HEK293 (cell line): ENCODE measurements at regions not wholly inside any gene's neighbourhood (a gene's known extent, or its start where the extent isn't known, plus 50 kb on each side); places are given as distances from the start of the nearest gene placed in this dataset.

Experiments used
- CTCF ChIA-PET: fragments of 350-600 bp; formaldehyde crosslinking; extraction: SDS; loops from one replicate; lab custom pipeline; 2021; ENCODE audit warnings: antibody characterized with exemption; lab: Yijun Ruan, JAX
- POLR2A ChIA-PET: fragments of 300-600 bp; formaldehyde crosslinking; extraction: SDS; loops from one replicate; lab custom pipeline; 2020; ENCODE audit warnings: antibody characterized with exemption, inconsistent platforms; lab: Yijun Ruan, JAX
- H3K27ac ChIP-seq: fragments of 200-500 bp; sonication (Bioruptor generic); 2 replicates; pipeline ENCODE4 v1.5.1; 2014; ENCODE audit warnings: low read depth, low read length, control low read depth, inconsistent platforms; ENCODE audit errors: extremely low read depth
- H3K36me3 ChIP-seq, 2 experiments: fragments of 200-500 bp in 1 of 2; sonication (Bioruptor generic) in 1 of 2; 1 replicate in 1 of 2; 2 replicates in 1 of 2; pipeline ENCODE4 v1.5.1; 2014 to 2017; ENCODE audit warnings: inconsistent platforms in 2 of 2, low read length in 2 of 2; ENCODE audit not compliant: control insufficient read depth in 2 of 2, insufficient read depth in 1 of 2
- H3K4me1 ChIP-seq: fragments of 200-500 bp; sonication (Bioruptor generic); 2 replicates; pipeline ENCODE4 v1.5.1; 2014; ENCODE audit warnings: mild to moderate bottlenecking, low read length, inconsistent platforms; ENCODE audit not compliant: control insufficient read depth, insufficient read depth
- H3K4me3 ChIP-seq: 2 replicates; pipeline ENCODE4 v1.5.1; 2011; ENCODE audit warnings: low read depth, mild to moderate bottlenecking, control low read depth, low read length, moderate library complexity
- H3K9me3 ChIP-seq: fragments of 200-500 bp; sonication (Bioruptor generic); 2 replicates; pipeline ENCODE4 v1.5.1; 2014; ENCODE audit warnings: low read depth, low read length, inconsistent platforms; ENCODE audit not compliant: control insufficient read depth, insufficient read depth
- KLF10 ChIP-seq: fragments of 450-650 bp; IDR thresholded peaks from 2 replicates; pipeline ENCODE4 v1.5.1; 2018; ENCODE audit warnings: missing biosample characterization, mild to moderate bottlenecking, missing genetic modification characterization
- SP7 ChIP-seq: fragments of 450-650 bp; formaldehyde crosslinking; IDR thresholded peaks from 2 replicates; pipeline ENCODE4 v1.5.1; 2016; ENCODE audit warnings: missing biosample characterization, missing genetic modification characterization
- YY2 ChIP-seq: fragments of 450-650 bp; formaldehyde crosslinking; IDR thresholded peaks from 2 replicates; pipeline ENCODE4 v1.5.1; 2016; ENCODE audit warnings: missing biosample characterization, missing genetic modification characterization
- ZBTB7A ChIP-seq: fragments of 450-650 bp; formaldehyde crosslinking; IDR thresholded peaks from 2 replicates; pipeline ENCODE4 v1.5.1; 2016; ENCODE audit warnings: low read depth, missing biosample characterization, missing genetic modification characterization
- ZNF140 ChIP-seq: fragments of 450-650 bp; formaldehyde crosslinking; IDR thresholded peaks from 2 replicates; pipeline ENCODE4 v1.5.1; 2016; ENCODE audit warnings: missing biosample characterization, missing genetic modification characterization
- ZNF19 ChIP-seq: fragments of 450-650 bp; formaldehyde crosslinking; IDR thresholded peaks from 2 replicates; pipeline ENCODE4; 2016; ENCODE audit warnings: missing biosample characterization, missing genetic modification characterization, low read depth
- ZNF202 ChIP-seq: fragments of 450-650 bp; formaldehyde crosslinking; IDR thresholded peaks from 2 replicates; pipeline ENCODE4 v1.5.1; 2016; ENCODE audit warnings: missing biosample characterization, missing genetic modification characterization, borderline replicate concordance
- ZNF302 ChIP-seq: fragments of 450-650 bp; formaldehyde crosslinking; IDR thresholded peaks from 2 replicates; pipeline ENCODE4 v1.5.1; 2016; ENCODE audit warnings: missing biosample characterization, missing genetic modification characterization, low read depth
- ZNF561 ChIP-seq: fragments of 450-650 bp; IDR thresholded peaks from 2 replicates; pipeline ENCODE4 v1.5.1; 2018; ENCODE audit warnings: missing biosample characterization, missing genetic modification characterization, borderline replicate concordance
- ZNF585B ChIP-seq: fragments of 450-650 bp; formaldehyde crosslinking; IDR thresholded peaks from 2 replicates; pipeline ENCODE4 v1.5.1; 2016; ENCODE audit warnings: missing biosample characterization, missing genetic modification characterization
- ZNF626 ChIP-seq: fragments of 450-650 bp; sonication (Bioruptor Pico); formaldehyde crosslinking; IDR thresholded peaks from 2 replicates; pipeline ENCODE4 v1.5.1; 2018; ENCODE audit warnings: missing biosample characterization, missing genetic modification characterization, inconsistent platforms
- ZNF658 ChIP-seq: fragments of 450-650 bp; formaldehyde crosslinking; IDR thresholded peaks from 2 replicates; pipeline ENCODE4; 2016; ENCODE audit warnings: missing biosample characterization, missing genetic modification characterization
- ZNF670 ChIP-seq: fragments of 450-650 bp; formaldehyde crosslinking; IDR thresholded peaks from 2 replicates; pipeline ENCODE4 v1.5.1; 2016; ENCODE audit warnings: missing biosample characterization, missing genetic modification characterization, low read depth
- ZNF776 ChIP-seq: fragments of 450-650 bp; formaldehyde crosslinking; IDR thresholded peaks from 2 replicates; pipeline ENCODE4 v1.5.0; 2017; ENCODE audit warnings: missing biosample characterization, missing genetic modification characterization, borderline replicate concordance
- ZNF785 ChIP-seq: fragments of 450-650 bp; formaldehyde crosslinking; IDR thresholded peaks from 2 replicates; pipeline ENCODE4 v1.5.1; 2016; ENCODE audit warnings: missing biosample characterization, missing genetic modification characterization
- ZNF843 ChIP-seq: fragments of 450-650 bp; formaldehyde crosslinking; IDR thresholded peaks from 2 replicates; pipeline ENCODE4 v1.5.1; 2016; ENCODE audit warnings: missing biosample characterization, missing genetic modification characterization
- TF ChIP-seq, protein P1 (sequence below): fragments of 450-650 bp; formaldehyde crosslinking; IDR thresholded peaks from 2 replicates; pipeline ENCODE4 v1.5.1; 2016; ENCODE audit warnings: missing biosample characterization, missing genetic modification characterization
- TF ChIP-seq, protein P2 (sequence below): fragments of 450-650 bp; formaldehyde crosslinking; conservative IDR thresholded peaks from 2 replicates; pipeline ENCODE4 v1.5.1; 2016; ENCODE audit warnings: low read depth, missing biosample characterization, missing genetic modification characterization
- TF ChIP-seq, protein P3 (sequence below): fragments of 450-650 bp; formaldehyde crosslinking; IDR thresholded peaks from 2 replicates; pipeline ENCODE4 v1.5.1; 2016; ENCODE audit warnings: missing biosample characterization, missing genetic modification characterization
- TF ChIP-seq, protein P4 (sequence below): fragments of 450-650 bp; IDR thresholded peaks from 2 replicates; pipeline ENCODE4 v1.5.1; 2018; ENCODE audit warnings: missing biosample characterization, missing genetic modification characterization
- TF ChIP-seq, protein P5 (sequence below): fragments of 450-650 bp; formaldehyde crosslinking; IDR thresholded peaks from 2 replicates; pipeline ENCODE4 v1.5.1; 2016; ENCODE audit warnings: missing biosample characterization, missing genetic modification characterization
- TF ChIP-seq, protein P6 (sequence below): fragments of 450-650 bp; formaldehyde crosslinking; IDR thresholded peaks from 2 replicates; pipeline ENCODE4 v1.5.1; 2016; ENCODE audit warnings: missing biosample characterization, missing genetic modification characterization

DNA sequence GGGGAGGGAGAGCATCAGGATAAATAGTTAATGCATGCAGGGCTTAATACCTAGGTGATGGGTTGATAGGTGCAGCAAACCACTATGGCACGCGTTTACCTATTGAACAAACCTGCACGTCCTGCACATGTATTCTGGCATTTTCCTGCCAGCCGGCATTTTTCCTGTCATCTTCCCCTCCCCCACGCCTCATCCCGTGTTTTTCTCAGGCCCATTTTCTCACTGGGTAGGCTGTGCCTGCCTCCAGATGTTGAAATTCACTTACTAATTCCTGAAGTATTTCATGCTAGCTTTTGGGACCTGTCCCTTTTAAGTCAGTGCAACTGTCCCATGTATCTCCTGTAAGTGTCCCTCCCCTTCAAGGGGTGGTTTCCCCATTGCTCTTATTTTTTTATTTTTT is 220.3 kb upstream of the NPY start (continued):
- TF ChIP-seq, protein P1, sequence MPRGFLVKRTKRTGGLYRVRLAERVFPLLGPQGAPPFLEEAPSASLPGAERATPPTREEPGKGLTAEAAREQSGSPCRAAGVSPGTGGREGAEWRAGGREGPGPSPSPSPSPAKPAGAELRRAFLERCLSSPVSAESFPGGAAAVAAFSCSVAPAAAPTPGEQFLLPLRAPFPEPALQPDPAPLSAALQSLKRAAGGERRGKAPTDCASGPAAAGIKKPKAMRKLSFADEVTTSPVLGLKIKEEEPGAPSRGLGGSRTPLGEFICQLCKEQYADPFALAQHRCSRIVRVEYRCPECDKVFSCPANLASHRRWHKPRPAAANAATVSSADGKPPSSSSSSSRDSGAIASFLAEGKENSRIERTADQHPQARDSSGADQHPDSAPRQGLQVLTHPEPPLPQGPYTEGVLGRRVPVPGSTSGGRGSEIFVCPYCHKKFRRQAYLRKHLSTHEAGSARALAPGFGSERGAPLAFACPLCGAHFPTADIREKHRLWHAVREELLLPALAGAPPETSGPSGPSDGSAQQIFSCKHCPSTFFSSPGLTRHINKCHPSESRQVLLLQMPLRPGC (tag by site-specific recombination) = no peak
- TF ChIP-seq ZNF785 (tag by site-specific recombination) (no peak), ZNF843 (tag by site-specific recombination) (no peak)
- TF ChIP-seq, protein P2, sequence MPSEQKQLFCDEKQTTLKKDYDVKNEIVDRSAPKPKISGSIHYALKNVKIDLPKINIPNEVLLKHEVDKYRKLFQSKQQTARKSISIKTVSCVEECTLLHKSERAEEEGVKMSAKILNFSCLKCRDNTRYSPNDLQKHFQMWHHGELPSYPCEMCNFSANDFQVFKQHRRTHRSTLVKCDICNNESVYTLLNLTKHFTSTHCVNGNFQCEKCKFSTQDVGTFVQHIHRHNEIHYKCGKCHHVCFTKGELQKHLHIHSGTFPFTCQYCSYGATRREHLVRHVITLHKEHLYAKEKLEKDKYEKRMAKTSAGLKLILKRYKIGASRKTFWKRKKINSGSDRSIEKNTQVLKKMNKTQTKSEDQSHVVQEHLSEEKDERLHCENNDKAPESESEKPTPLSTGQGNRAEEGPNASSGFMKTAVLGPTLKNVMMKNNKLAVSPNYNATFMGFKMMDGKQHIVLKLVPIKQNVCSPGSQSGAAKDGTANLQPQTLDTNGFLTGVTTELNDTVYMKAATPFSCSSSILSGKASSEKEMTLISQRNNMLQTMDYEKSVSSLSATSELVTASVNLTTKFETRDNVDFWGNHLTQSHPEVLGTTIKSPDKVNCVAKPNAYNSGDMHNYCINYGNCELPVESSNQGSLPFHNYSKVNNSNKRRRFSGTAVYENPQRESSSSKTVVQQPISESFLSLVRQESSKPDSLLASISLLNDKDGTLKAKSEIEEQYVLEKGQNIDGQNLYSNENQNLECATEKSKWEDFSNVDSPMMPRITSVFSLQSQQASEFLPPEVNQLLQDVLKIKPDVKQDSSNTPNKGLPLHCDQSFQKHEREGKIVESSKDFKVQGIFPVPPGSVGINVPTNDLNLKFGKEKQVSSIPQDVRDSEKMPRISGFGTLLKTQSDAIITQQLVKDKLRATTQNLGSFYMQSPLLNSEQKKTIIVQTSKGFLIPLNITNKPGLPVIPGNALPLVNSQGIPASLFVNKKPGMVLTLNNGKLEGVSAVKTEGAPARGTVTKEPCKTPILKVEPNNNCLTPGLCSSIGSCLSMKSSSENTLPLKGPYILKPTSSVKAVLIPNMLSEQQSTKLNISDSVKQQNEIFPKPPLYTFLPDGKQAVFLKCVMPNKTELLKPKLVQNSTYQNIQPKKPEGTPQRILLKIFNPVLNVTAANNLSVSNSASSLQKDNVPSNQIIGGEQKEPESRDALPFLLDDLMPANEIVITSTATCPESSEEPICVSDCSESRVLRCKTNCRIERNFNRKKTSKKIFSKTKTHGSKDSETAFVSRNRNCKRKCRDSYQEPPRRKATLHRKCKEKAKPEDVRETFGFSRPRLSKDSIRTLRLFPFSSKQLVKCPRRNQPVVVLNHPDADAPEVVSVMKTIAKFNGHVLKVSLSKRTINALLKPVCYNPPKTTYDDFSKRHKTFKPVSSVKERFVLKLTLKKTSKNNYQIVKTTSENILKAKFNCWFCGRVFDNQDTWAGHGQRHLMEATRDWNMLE = no peak

DNA sequence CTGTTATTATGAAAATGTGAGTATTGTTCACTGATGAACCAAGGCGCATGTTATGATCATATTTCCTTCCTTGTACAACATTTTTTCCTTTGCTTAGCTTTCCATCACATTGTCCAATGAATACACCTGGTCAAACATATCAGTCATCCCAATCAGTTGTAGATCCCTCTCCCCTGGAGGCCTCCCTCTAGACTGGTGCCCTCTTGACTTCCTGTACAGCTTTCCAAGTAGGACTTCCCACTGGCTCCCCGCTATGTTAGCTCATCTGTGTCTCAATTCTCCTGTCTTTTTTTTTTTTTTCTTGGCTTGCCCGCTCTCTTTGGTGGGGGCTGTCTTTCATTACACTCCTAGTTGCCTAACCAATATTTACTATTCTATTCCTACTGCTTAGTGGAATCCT is 214.2 kb upstream of the NPY start:
- H3K36me3 ChIP-seq = no peaks in the 10 kb centered on the region
- CTCF ChIA-PET = interaction anchor here (0.6 kb wide), 1 partner anchor 596 kb away, joined by 3 read pairs; no protein-coding TSS in a partner anchor
- no peaks in the 10 kb centered on the region for H3K9me3 ChIP-seq
- no peak for TF ChIP-seq YY2 (tag by site-specific recombination)
- no peak for TF ChIP-seq ZNF302
- TF ChIP-seq, protein P3, sequence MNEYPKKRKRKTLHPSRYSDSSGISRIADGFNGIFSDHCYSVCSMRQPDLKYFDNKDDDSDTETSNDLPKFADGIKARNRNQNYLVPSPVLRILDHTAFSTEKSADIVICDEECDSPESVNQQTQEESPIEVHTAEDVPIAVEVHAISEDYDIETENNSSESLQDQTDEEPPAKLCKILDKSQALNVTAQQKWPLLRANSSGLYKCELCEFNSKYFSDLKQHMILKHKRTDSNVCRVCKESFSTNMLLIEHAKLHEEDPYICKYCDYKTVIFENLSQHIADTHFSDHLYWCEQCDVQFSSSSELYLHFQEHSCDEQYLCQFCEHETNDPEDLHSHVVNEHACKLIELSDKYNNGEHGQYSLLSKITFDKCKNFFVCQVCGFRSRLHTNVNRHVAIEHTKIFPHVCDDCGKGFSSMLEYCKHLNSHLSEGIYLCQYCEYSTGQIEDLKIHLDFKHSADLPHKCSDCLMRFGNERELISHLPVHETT (tag by site-specific recombination) = no peak
- no peak for TF ChIP-seq ZNF626 (tag by site-specific recombination)
- H3K4me3 ChIP-seq = no peak overlapping the region
- H3K4me1 ChIP-seq = no peaks in the 10 kb centered on the region
- POLR2A ChIA-PET = no interaction called here
- H3K27ac ChIP-seq = no peak overlapping the region

DNA sequence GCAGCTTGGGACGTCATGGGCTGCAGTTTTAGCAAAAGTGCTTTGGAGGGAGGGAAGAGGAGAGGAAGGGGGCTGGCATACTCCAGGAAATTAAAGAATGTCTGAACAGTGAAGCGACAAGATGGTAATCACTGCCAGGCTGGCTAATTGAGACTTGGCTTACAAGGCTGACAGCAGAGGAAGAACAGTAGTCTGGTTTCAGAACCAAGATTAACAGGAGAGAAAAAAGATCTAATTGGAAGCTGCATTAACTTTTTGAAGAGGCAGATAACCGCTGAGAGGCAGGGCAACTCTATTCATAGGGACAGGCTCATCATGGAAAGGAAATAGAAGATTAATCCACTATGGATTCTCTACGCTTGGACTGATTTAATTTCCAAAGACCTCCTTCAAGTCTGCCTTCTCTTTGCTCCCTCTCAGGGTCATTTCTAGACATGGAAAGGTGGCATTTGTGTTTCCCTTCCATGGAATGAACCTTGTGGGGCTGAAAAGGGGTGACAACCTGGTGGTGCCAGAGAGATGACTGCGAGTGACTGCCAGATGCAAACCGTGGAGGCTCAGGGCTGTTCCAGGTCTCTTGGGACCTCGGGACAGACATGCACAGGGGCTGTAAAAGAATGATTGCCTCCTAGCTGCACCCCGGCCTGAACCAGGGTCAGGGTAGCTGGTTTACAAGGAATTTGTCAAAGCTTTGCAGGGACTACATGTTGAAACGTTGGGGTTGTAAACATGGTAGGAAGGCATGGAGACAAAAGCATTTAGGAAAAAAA is 210.2 kb upstream of the NPY start:
- no peaks in the 10 kb centered on the region for H3K9me3 ChIP-seq
- no peak overlapping the region for H3K4me3 ChIP-seq
- ChIA-PET CTCF (interaction anchor here (0.7 kb wide), 1 partner anchor 871 kb away, joined by 3 read pairs; no protein-coding TSS in a partner anchor), POLR2A (no interaction called here)
- peaks cover 6% of the 10 kb centered on the region for H3K4me1 ChIP-seq
- no peak overlapping the region for H3K27ac ChIP-seq
- H3K36me3 ChIP-seq = no peaks in the 10 kb centered on the region
- no peak for TF ChIP-seq ZNF140 (tag by site-specific recombination)
- TF ChIP-seq, protein P4, sequence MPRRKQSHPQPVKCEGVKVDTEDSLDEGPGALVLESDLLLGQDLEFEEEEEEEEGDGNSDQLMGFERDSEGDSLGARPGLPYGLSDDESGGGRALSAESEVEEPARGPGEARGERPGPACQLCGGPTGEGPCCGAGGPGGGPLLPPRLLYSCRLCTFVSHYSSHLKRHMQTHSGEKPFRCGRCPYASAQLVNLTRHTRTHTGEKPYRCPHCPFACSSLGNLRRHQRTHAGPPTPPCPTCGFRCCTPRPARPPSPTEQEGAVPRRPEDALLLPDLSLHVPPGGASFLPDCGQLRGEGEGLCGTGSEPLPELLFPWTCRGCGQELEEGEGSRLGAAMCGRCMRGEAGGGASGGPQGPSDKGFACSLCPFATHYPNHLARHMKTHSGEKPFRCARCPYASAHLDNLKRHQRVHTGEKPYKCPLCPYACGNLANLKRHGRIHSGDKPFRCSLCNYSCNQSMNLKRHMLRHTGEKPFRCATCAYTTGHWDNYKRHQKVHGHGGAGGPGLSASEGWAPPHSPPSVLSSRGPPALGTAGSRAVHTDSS (tag by site-specific recombination) = no peak
- no peak for TF ChIP-seq ZNF202 (tag by site-specific recombination)
- TF ChIP-seq ZNF658 = no peak
- TF ChIP-seq ZNF561 = no peak
- TF ChIP-seq ZNF670 (tag by site-specific recombination) = no peak
- TF ChIP-seq, protein P5, sequence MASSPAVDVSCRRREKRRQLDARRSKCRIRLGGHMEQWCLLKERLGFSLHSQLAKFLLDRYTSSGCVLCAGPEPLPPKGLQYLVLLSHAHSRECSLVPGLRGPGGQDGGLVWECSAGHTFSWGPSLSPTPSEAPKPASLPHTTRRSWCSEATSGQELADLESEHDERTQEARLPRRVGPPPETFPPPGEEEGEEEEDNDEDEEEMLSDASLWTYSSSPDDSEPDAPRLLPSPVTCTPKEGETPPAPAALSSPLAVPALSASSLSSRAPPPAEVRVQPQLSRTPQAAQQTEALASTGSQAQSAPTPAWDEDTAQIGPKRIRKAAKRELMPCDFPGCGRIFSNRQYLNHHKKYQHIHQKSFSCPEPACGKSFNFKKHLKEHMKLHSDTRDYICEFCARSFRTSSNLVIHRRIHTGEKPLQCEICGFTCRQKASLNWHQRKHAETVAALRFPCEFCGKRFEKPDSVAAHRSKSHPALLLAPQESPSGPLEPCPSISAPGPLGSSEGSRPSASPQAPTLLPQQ = no peak
- no peak for TF ChIP-seq SP7 (tag by site-specific recombination)
- no peak for TF ChIP-seq ZNF776 (tag by site-specific recombination)
- TF ChIP-seq ZNF19 (tag by site-specific recombination) = no peak
- no peak for TF ChIP-seq ZBTB7A (tag by site-specific recombination)
- TF ChIP-seq, protein P6, sequence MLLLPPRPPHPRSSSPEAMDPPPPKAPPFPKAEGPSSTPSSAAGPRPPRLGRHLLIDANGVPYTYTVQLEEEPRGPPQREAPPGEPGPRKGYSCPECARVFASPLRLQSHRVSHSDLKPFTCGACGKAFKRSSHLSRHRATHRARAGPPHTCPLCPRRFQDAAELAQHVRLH (tag by site-specific recombination) = no peak
- no peak for TF ChIP-seq ZNF585B (tag by site-specific recombination)
- no peak for TF ChIP-seq KLF10 (tag by site-specific recombination)
